ENCODE measurements at regions not wholly inside any gene's neighbourhood (a gene's known extent, or its start where the extent isn't known, plus 50 kb on each side); places are given as distances from the start of the nearest gene placed in this dataset.

DNA sequence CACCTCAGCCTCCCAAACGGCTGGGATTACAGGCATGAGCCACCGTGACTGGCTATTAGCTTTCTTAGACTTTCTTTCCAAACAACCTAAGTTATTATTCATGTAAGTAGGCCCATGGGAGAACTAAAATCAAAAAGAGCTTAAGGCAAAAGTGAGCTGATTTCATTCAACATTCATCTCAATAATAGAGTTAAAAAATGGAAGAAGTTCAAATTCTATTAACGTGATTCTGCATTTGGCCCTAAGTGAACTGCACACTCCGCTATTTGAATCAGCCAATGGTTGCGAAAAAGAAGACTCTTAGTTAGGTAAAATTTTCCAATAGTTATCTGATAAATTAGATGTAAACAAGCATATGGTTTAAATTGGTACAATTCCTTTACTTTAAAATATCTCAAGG lies 68.6 kb upstream of the WARS2 start:
- Histone ChIP-seq H3K27me3 (ENCODE audit: insufficient read depth) (no peaks in the 10 kb centered on the region), H3F3A (replicated peaks; ENCODE audit: low read depth) (no peaks in the 10 kb centered on the region), H4K20me1 (replicated peaks; ENCODE audit: insufficient read depth) (no peaks in the 10 kb centered on the region), H3K4me2 (no peak overlapping the region), H3K36me3 (ENCODE audit: insufficient read depth) (no peaks in the 10 kb centered on the region), H3K9me2 (ENCODE audit: insufficient read depth) (no peaks in the 10 kb centered on the region), H3K79me2 (replicated peaks; ENCODE audit: insufficient read depth) (no peaks in the 10 kb centered on the region), H3K4me3 (no peak overlapping the region), H3K4me1 (ENCODE audit: insufficient read depth) (no peaks in the 10 kb centered on the region), H3K27ac (ENCODE audit: low read depth) (no peak overlapping the region), H2AFZ (no peak overlapping the region)
- no peak for TF ChIP-seq JUNB (IDR thresholded peaks at IDR 0.05; ENCODE audit: unreplicated experiment)
- TF ChIP-seq, protein P1, sequence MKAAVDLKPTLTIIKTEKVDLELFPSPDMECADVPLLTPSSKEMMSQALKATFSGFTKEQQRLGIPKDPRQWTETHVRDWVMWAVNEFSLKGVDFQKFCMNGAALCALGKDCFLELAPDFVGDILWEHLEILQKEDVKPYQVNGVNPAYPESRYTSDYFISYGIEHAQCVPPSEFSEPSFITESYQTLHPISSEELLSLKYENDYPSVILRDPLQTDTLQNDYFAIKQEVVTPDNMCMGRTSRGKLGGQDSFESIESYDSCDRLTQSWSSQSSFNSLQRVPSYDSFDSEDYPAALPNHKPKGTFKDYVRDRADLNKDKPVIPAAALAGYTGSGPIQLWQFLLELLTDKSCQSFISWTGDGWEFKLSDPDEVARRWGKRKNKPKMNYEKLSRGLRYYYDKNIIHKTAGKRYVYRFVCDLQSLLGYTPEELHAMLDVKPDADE (IDR thresholded peaks at IDR 0.05), result no peak
- no peak for TF ChIP-seq CREB1 (CRISPR knock-in tag; IDR thresholded peaks at IDR 0.05; ENCODE audit: low read depth)
- no peak for TF ChIP-seq ZNF114 (CRISPR knock-in tag; IDR thresholded peaks at IDR 0.05)
- no peak for TF ChIP-seq EZH2 (IDR thresholded peaks at IDR 0.05; ENCODE audit: low read depth, unreplicated experiment)
- TF ChIP-seq NANOG (IDR thresholded peaks at IDR 0.05; ENCODE audit: borderline replicate concordance), result no peak
- TF ChIP-seq EZH2phosphoT487 (IDR thresholded peaks at IDR 0.05; ENCODE audit: unreplicated experiment), result no peak
- TF ChIP-seq STAT1 (IDR thresholded peaks at IDR 0.05; ENCODE audit: unreplicated experiment), result no peak
- TF ChIP-seq, protein P2, sequence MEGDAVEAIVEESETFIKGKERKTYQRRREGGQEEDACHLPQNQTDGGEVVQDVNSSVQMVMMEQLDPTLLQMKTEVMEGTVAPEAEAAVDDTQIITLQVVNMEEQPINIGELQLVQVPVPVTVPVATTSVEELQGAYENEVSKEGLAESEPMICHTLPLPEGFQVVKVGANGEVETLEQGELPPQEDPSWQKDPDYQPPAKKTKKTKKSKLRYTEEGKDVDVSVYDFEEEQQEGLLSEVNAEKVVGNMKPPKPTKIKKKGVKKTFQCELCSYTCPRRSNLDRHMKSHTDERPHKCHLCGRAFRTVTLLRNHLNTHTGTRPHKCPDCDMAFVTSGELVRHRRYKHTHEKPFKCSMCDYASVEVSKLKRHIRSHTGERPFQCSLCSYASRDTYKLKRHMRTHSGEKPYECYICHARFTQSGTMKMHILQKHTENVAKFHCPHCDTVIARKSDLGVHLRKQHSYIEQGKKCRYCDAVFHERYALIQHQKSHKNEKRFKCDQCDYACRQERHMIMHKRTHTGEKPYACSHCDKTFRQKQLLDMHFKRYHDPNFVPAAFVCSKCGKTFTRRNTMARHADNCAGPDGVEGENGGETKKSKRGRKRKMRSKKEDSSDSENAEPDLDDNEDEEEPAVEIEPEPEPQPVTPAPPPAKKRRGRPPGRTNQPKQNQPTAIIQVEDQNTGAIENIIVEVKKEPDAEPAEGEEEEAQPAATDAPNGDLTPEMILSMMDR (conservative IDR thresholded peaks at IDR 0.05; ENCODE audit: low read depth in 2 of 2), result no peak
- TF ChIP-seq REST (IDR thresholded peaks at IDR 0.05; ENCODE audit: unreplicated experiment), result no peak
- TF ChIP-seq ZNF462 (CRISPR knock-in tag; IDR thresholded peaks at IDR 0.05), result no peak
- no peak for TF ChIP-seq ZNF331 (CRISPR knock-in tag; IDR thresholded peaks at IDR 0.05; ENCODE audit: low read depth)
- no peak for TF ChIP-seq POLR2AphosphoS5 (IDR thresholded peaks at IDR 0.05; ENCODE audit: low read depth)
- Mint-ChIP-seq H3K27me3 (ENCODE audit: insufficient read depth, low read depth, poor library complexity) (no peaks in the 10 kb centered on the region), H3K4me1 (no peaks in the 10 kb centered on the region), H3K4me3 (no peak overlapping the region), H3K36me3 (ENCODE audit: low read depth) (no peaks in the 10 kb centered on the region), H3K9me3 (no peaks in the 10 kb centered on the region; the same call in 2 of the 3 replicates), H3K27ac (no peak overlapping the region)
- ATAC-seq (no peak), DNase-seq (ENCODE audit: low spot score) (no peak)

All from GM23338 (cell line).